ENCODE measurements at regions not wholly inside any gene's neighbourhood (a gene's known extent, or its start where the extent isn't known, plus 50 kb on each side); places are given as distances from the start of the nearest gene placed in this dataset.

GRCh38 chr22:27213294-27213693 is 555.9 kb downstream of the MIAT start:
- TF ChIP-seq CTCF (IDR thresholded peaks at IDR 0.05): no peak
- TF ChIP-seq POLR2A (IDR thresholded peaks at IDR 0.05): no peak
